Heart left ventricle (tissue), 13 donors: ENCODE measurements at regions not wholly inside any gene's neighbourhood (a gene's known extent, or its start where the extent isn't known, plus 50 kb on each side); places are given as distances from the start of the nearest gene placed in this dataset.

Experiments used
- POLR2A ChIP-seq, 2 donors: fragments of 450-650 bp; IDR thresholded peaks; one replicate each; pipeline ENCODE4 v1.6.1; 2017; ENCODE audit warnings: antibody characterized with exemption in 2 of 2, mild to moderate bottlenecking in 2 of 2, moderate library complexity in 2 of 2
- TF ChIP-seq, protein P1 (sequence below), 12 donors: fragments of 200-600 bp; sonication (generic) in 4 of 12; IDR thresholded peaks; one replicate each; pipeline versions ENCODE4 v1.5.0 to v1.8.0; 2018 to 2022; ENCODE audit warnings: antibody characterized with exemption in 12 of 12, mild to moderate bottlenecking in 5 of 12
- donor health status: ischemic (EF 13 %, LVEDD 7.1; RV severe dilation, severe dysfunction).
- donor health status: DM: no; HTN: yes; CAD: no.
- donor health status: DM: no; HTN: no; CAD: no.
- donor health status: ischemic (EF 25% LVEDD 6.9; RV normal size, moderate dysfunction).
- donor health status: ischemic (EF 25% LVEDD 5.7; RV mildly dilated, moderate dysfunction).
- donor health status: ischemic (EF 35%, LVEDD 5.7; RV mildly dilated, moderate dysfunction).
- donor health status: nonischemic (EF 11% LVEDD 7.7; RV severe dilation, severe dysfunction).
- donor health status: DM: yes; HTN: yes; CAD: no.
- donor health status: PGD.
- donor health status: ischemic (EF 29% LVEDD 5.4; RV normal size, mild dysfunction).
- donor health status: nonischemic (EF 23%, LVEDD 6.1; RV moderate dilation, normal function).

DNA sequence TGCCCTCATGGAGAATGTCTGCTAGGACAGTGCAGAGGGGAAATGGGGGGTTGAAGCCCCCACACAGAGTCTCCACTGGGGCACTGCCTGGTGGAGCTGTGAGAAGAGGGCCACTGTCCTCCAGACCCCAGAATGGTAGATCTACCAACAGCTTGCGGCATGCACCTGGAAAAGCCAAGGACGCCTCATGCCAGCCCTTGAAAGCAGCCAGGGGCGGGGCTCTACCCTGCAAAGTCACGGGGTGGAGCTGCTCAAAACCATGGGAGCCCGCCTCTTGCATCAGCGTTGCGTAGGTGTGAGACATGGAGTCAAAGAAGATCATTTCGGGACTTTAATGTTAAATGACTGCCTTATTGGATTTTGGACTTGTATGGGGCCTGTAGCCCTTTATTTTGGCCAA lies 157.6 kb downstream of the DSEL start:
- TF ChIP-seq, protein P1, sequence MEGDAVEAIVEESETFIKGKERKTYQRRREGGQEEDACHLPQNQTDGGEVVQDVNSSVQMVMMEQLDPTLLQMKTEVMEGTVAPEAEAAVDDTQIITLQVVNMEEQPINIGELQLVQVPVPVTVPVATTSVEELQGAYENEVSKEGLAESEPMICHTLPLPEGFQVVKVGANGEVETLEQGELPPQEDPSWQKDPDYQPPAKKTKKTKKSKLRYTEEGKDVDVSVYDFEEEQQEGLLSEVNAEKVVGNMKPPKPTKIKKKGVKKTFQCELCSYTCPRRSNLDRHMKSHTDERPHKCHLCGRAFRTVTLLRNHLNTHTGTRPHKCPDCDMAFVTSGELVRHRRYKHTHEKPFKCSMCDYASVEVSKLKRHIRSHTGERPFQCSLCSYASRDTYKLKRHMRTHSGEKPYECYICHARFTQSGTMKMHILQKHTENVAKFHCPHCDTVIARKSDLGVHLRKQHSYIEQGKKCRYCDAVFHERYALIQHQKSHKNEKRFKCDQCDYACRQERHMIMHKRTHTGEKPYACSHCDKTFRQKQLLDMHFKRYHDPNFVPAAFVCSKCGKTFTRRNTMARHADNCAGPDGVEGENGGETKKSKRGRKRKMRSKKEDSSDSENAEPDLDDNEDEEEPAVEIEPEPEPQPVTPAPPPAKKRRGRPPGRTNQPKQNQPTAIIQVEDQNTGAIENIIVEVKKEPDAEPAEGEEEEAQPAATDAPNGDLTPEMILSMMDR (IDR thresholded peaks at IDR 0.05), result no peak
- no peak for TF ChIP-seq POLR2A (IDR thresholded peaks at IDR 0.05)
